HL-60 (cell line): ENCODE measurements at regions not wholly inside any gene's neighbourhood (a gene's known extent, or its start where the extent isn't known, plus 50 kb on each side); places are given as distances from the start of the nearest gene placed in this dataset.

Experiments
- DNase-seq, 2 experiments: peaks; one replicate each; pipeline ENCODE4 v3.0.0-alpha.2; 2010 to 2020; ENCODE audit warnings: low read depth in 1 of 2, low spot score in 1 of 2
- H3K27ac ChIP-seq: fragments of 250-450 bp; sonication (Bioruptor Pico); replicated peaks from 2 replicates; pipeline ENCODE4 v1.5.1; 2020; ENCODE audit warnings: mild to moderate bottlenecking, moderate library complexity
- H3K27me3 ChIP-seq: fragments of 250-450 bp; sonication (Bioruptor Pico); 2 replicates; pipeline ENCODE4 v1.5.1; 2021; ENCODE audit warnings: mild to moderate bottlenecking, moderate library complexity; ENCODE audit not compliant: insufficient read depth, poor library complexity, severe bottlenecking
- H3K4me3 ChIP-seq: replicated peaks from 2 replicates; pipeline ENCODE4 v1.5.1; 2011; ENCODE audit warnings: mild to moderate bottlenecking, control low read depth, low read length; ENCODE audit not compliant: insufficient read depth
- GABPA ChIP-seq: IDR thresholded peaks from 2 replicates; pipeline ENCODE4 v1.6.1; 2012; ENCODE audit warnings: low read depth
- POLR2AphosphoS5 ChIP-seq: IDR thresholded peaks from 2 replicates; pipeline ENCODE4 v1.6.1; 2012; ENCODE audit warnings: low read depth
- SPI1 ChIP-seq: IDR thresholded peaks from 2 replicates; pipeline ENCODE4 v1.6.1; 2012; ENCODE audit warnings: low read depth, mild to moderate bottlenecking, borderline replicate concordance
- TF ChIP-seq, protein P1 (sequence below): IDR thresholded peaks from 2 replicates; pipeline ENCODE4 v1.6.1; 2012; ENCODE audit warnings: low read depth; ENCODE audit not compliant: insufficient replicate concordance
- TF ChIP-seq, protein P2 (sequence below): IDR thresholded peaks from one replicate; pipeline ENCODE4 v1.5.1; 2011; ENCODE audit warnings: low read length, control low read depth, inconsistent platforms; ENCODE audit not compliant: insufficient read depth

DNA sequence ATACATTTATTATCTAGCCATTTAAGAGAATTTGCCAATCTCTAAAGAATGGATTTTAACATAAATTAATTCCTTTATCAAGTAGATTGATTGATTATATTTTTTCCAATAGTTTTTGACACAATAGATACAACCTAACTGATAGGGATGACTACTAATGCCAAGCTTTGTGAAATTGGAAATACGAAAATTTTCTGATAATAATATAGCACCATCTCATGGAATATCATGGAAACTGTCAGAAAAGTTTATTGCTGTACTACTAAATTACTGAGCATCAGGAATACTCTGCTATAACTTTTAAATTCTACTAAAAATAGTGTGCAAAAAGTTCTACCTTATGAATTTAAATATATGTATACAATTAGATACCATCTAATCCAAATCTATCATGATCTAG lies 101.8 kb upstream of the MAP2 start:
- TF ChIP-seq, protein P1, sequence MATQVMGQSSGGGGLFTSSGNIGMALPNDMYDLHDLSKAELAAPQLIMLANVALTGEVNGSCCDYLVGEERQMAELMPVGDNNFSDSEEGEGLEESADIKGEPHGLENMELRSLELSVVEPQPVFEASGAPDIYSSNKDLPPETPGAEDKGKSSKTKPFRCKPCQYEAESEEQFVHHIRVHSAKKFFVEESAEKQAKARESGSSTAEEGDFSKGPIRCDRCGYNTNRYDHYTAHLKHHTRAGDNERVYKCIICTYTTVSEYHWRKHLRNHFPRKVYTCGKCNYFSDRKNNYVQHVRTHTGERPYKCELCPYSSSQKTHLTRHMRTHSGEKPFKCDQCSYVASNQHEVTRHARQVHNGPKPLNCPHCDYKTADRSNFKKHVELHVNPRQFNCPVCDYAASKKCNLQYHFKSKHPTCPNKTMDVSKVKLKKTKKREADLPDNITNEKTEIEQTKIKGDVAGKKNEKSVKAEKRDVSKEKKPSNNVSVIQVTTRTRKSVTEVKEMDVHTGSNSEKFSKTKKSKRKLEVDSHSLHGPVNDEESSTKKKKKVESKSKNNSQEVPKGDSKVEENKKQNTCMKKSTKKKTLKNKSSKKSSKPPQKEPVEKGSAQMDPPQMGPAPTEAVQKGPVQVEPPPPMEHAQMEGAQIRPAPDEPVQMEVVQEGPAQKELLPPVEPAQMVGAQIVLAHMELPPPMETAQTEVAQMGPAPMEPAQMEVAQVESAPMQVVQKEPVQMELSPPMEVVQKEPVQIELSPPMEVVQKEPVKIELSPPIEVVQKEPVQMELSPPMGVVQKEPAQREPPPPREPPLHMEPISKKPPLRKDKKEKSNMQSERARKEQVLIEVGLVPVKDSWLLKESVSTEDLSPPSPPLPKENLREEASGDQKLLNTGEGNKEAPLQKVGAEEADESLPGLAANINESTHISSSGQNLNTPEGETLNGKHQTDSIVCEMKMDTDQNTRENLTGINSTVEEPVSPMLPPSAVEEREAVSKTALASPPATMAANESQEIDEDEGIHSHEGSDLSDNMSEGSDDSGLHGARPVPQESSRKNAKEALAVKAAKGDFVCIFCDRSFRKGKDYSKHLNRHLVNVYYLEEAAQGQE = no peak
- TF ChIP-seq SPI1 (no peak), GABPA (no peak), POLR2AphosphoS5 (no peak)
- TF ChIP-seq, protein P2, sequence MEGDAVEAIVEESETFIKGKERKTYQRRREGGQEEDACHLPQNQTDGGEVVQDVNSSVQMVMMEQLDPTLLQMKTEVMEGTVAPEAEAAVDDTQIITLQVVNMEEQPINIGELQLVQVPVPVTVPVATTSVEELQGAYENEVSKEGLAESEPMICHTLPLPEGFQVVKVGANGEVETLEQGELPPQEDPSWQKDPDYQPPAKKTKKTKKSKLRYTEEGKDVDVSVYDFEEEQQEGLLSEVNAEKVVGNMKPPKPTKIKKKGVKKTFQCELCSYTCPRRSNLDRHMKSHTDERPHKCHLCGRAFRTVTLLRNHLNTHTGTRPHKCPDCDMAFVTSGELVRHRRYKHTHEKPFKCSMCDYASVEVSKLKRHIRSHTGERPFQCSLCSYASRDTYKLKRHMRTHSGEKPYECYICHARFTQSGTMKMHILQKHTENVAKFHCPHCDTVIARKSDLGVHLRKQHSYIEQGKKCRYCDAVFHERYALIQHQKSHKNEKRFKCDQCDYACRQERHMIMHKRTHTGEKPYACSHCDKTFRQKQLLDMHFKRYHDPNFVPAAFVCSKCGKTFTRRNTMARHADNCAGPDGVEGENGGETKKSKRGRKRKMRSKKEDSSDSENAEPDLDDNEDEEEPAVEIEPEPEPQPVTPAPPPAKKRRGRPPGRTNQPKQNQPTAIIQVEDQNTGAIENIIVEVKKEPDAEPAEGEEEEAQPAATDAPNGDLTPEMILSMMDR = no peak
- DNase-seq = no peak
- H3K27ac ChIP-seq = no peak overlapping the region

DNA sequence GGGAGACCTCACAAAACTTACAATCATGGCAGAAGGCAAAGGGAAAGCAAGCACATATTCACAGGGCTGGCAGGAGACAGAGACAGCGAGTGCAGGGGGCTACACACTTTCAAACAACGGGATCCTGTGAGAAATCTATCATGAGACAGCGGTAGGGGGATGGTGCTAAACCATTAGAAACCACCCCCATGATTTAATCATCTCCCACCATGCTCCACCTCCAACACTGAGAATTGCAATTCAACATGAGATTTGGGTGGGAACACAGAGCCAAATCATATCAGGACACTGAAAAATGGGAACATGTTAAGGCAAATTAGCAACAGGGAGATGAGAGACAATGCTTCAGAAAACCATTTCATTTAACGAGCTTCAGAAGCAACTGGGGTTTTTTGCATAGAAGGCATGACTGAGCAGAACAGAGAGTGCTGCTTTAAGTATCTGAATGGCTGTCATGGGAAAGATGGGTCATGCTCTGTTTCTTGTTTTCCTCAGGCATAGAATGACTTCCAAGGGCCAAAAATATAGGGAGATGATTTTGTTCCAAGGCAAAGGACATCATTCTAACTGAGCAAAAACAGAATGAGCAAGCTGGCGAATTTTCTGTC lies 100.8 kb upstream of the MAP2 start:
- no peak for TF ChIP-seq GABPA
- no peak for TF ChIP-seq POLR2AphosphoS5
- no peak overlapping the region for H3K4me3 ChIP-seq
- no peak overlapping the region for H3K27ac ChIP-seq
- no peak for DNase-seq
- no peaks in the 10 kb centered on the region for H3K27me3 ChIP-seq

More for the DNA sequence above, 101.8 kb upstream of the MAP2 start:
- H3K27me3 ChIP-seq = no peaks in the 10 kb centered on the region
- H3K4me3 ChIP-seq = no peak overlapping the region

DNA sequence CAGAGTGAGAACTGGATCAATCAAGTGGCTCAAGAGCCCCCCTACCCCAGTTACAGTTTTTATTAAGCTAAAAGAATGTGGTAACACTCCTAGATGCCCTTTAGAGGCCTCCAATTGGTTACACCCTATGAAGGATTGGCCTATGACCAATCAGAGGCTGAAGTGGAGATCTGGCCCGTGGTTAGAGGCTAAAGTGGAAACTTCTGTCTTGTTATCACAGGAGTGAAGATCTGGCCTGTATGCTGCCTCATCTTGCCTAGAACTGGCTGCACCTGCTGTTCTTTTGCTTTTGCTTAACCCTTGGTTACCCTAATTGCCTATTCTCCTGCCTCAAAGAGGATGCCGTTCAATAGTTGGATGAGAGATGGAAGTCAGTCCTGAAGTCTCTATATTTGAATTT lies 100.1 kb upstream of the MAP2 start:
- no peak overlapping the region for H3K4me3 ChIP-seq
- no peak overlapping the region for H3K27ac ChIP-seq
- no peaks in the 10 kb centered on the region for H3K27me3 ChIP-seq
- DNase-seq = no peak
- TF ChIP-seq POLR2AphosphoS5 (no peak), GABPA (no peak), SPI1 (no peak)
- TF ChIP-seq, protein P2 = no peak
- TF ChIP-seq, protein P1 = no peak

DNA sequence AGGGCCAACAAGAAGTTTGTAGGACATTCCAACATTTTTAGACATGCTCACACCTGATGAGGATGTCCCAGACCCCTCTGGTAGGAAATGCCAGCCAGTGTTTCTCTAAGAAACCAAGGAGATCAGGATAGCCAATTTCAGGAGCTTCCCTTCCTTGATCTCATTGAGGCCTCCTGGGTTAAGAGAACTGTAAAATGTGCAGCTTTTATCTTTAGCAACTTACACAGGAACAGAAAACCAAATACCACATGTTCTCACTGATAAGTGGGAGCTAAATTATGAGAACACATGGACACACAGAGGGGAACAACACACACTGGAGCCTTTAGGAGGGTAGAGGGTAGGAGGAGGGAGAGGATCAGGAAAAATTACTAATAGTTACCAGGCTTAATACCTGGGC lies 99.6 kb upstream of the MAP2 start:
- Histone ChIP-seq H3K27ac (no peak overlapping the region), H3K27me3 (no peaks in the 10 kb centered on the region), H3K4me3 (no peak overlapping the region)
- DNase-seq = no peak
- TF ChIP-seq POLR2AphosphoS5 = no peak
- TF ChIP-seq GABPA = no peak
- TF ChIP-seq, protein P1 = no peak
- no peak for TF ChIP-seq SPI1
- TF ChIP-seq, protein P2 = no peak
